Suprapubic skin (tissue), 4 donors: ENCODE measurements at regions not wholly inside any gene's neighbourhood (a gene's known extent, or its start where the extent isn't known, plus 50 kb on each side); places are given as distances from the start of the nearest gene placed in this dataset.

Source experiments
- CTCF ChIP-seq, 2 donors: fragments of 200-600 bp in 1 of 2; fragments of 450-650 bp in 1 of 2; sonication (generic) in 1 of 2; IDR thresholded peaks; one replicate each; pipeline ENCODE4 v1.5.1; 2016 to 2019; ENCODE audit warnings: antibody characterized with exemption in 2 of 2, mild to moderate bottlenecking in 1 of 2, moderate library complexity in 1 of 2
- EP300 ChIP-seq: sonication (generic); formaldehyde crosslinking; IDR thresholded peaks from one replicate; pipeline ENCODE4 v1.6.1; 2017; ENCODE audit warnings: antibody characterized with exemption
- POLR2A ChIP-seq, 2 donors: fragments of 450-650 bp; IDR thresholded peaks; one replicate each; pipeline ENCODE4 v1.6.1; 2017; ENCODE audit warnings: antibody characterized with exemption in 2 of 2, mild to moderate bottlenecking in 2 of 2, moderate library complexity in 2 of 2
- POLR2AphosphoS5 ChIP-seq, 3 donors: sonication (generic); formaldehyde crosslinking; IDR thresholded peaks; one replicate each; pipeline ENCODE4 v1.6.1; 2017; ENCODE audit warnings: antibody characterized with exemption in 3 of 3

DNA sequence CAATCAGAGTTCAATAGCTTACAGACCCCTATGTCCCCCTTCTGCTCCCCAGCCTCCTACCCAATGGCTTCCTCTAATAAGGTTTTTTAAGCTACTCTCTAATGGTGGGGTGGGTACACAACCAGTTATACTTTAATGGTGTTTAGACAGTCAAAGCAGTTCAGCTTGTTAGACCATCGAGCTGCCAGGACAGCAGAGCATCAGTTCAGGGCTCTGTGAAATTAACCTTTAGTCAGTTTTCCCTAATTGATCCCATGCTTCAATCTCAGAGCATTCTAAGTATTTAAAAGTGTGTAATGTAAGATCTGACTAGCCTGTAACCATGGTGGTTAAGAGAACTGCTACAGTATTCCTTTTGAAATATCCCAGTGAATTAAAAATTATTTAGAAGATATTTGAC lies 107.2 kb upstream of the ZNF644 start:
- TF ChIP-seq CTCF (IDR thresholded peaks at IDR 0.05), result no peak
- TF ChIP-seq EP300, result no peak
- TF ChIP-seq POLR2AphosphoS5 (IDR thresholded peaks at IDR 0.05), result no peak
- no peak for TF ChIP-seq POLR2A (IDR thresholded peaks at IDR 0.05)
